ENCODE measurements at regions not wholly inside any gene's neighbourhood (a gene's known extent, or its start where the extent isn't known, plus 50 kb on each side); places are given as distances from the start of the nearest gene placed in this dataset.

- no peaks in the 10 kb centered on the region for H3K27me3 Mint-ChIP-seq
- no peaks in the 10 kb centered on the region for H3K9me3 Mint-ChIP-seq (ENCODE audit: insufficient read depth)
- no peak overlapping the region for H3K4me3 Mint-ChIP-seq
- H3K9me3 ChIP-seq (ENCODE audit: control extremely low read depth in 1 of 3, control insufficient read depth in 2 of 3, insufficient read depth in 1 of 3, low read length in 2 of 3): no peaks in the 10 kb centered on the region
- H2AFZ ChIP-seq (ENCODE audit: insufficient read depth, low read depth, low read length, poor library complexity, severe bottlenecking): no peak overlapping the region
- H3K27ac ChIP-seq (ENCODE audit: low read length in 2 of 2): no peak overlapping the region
- intact Hi-C loops (cut with micrococcal nuclease): no loop called here
- no peaks in the 10 kb centered on the region for H3K36me3 ChIP-seq (replicated peaks in 1 of 2; ENCODE audit: control extremely low read depth in 1 of 2, control insufficient read depth in 1 of 2, extremely low read depth in 1 of 2, insufficient read depth in 2 of 2, low read length in 1 of 2)
- no peak overlapping the region for H3K4me2 ChIP-seq (replicated peaks; ENCODE audit: low read depth, low read length, poor library complexity, severe bottlenecking)
- no peak overlapping the region for H3K27ac Mint-ChIP-seq
- ChIA-PET POLR2A (no interaction called here), CTCF (no interaction called here)
- TF ChIP-seq CTCF (IDR thresholded peaks at IDR 0.05) (no peak), EZH2 (IDR thresholded peaks at IDR 0.05; ENCODE audit: borderline replicate concordance, insufficient read depth, low read depth, low read length, poor library complexity, severe bottlenecking) (no peak)
- H3K4me3 ChIP-seq (ENCODE audit: control extremely low read depth in 1 of 5, extremely low read depth in 1 of 5, insufficient read depth in 1 of 5, low read depth in 2 of 5, low read length in 4 of 5): no peak overlapping the region
- H3K9ac ChIP-seq (ENCODE audit: low read length): no peak overlapping the region
- no peaks in the 10 kb centered on the region for H4K20me1 ChIP-seq (ENCODE audit: control insufficient read depth, insufficient read depth, low read length, poor library complexity, severe bottlenecking)
- no peaks in the 10 kb centered on the region for H3K27me3 ChIP-seq (replicated peaks in 1 of 4; ENCODE audit: control extremely low read depth in 1 of 4, control insufficient read depth in 3 of 4, insufficient read depth in 4 of 4, low read length in 3 of 4)
- H3K79me2 ChIP-seq (ENCODE audit: control insufficient read depth, insufficient read depth, low read length): no peaks in the 10 kb centered on the region
- DNase-seq (no peak), ATAC-seq (ENCODE audit: low read depth) (no peak)
- no peaks in the 10 kb centered on the region for H3K4me1 ChIP-seq (ENCODE audit: control insufficient read depth in 2 of 2, insufficient read depth in 2 of 2, low read length in 2 of 2)
- no CpG with 5 or more reads among the region's 2 CpGs for WGBS (ENCODE audit: insufficient coverage)
- H3K4me1 Mint-ChIP-seq: no peaks in the 10 kb centered on the region
Observed at GRCh38 chr7:119395024-119395423, 878.0 kb upstream of the KCND2 start.

GRCh38 chr7:119397156-119397555 is 875.8 kb upstream of the KCND2 start:
- H3K9me3 Mint-ChIP-seq (ENCODE audit: insufficient read depth): no peaks in the 10 kb centered on the region
- H3K27me3 ChIP-seq (replicated peaks in 1 of 4; ENCODE audit: control extremely low read depth in 1 of 4, control insufficient read depth in 3 of 4, insufficient read depth in 4 of 4, low read length in 3 of 4): no peaks in the 10 kb centered on the region
- no peaks in the 10 kb centered on the region for H3K9me3 ChIP-seq (ENCODE audit: control extremely low read depth in 1 of 3, control insufficient read depth in 2 of 3, insufficient read depth in 1 of 3, low read length in 2 of 3)
- no peak overlapping the region for H3K4me3 ChIP-seq (ENCODE audit: control extremely low read depth in 1 of 5, extremely low read depth in 1 of 5, insufficient read depth in 1 of 5, low read depth in 2 of 5, low read length in 4 of 5)
- no peak overlapping the region for H3K27ac Mint-ChIP-seq
- WGBS (ENCODE audit: insufficient coverage): 30% methylated on average over 2 of the region's 2 CpGs
- POLR2A ChIA-PET: no interaction called here
- no peak overlapping the region for H3K27ac ChIP-seq (ENCODE audit: low read length in 2 of 2)
- no peaks in the 10 kb centered on the region for H3K4me1 ChIP-seq (ENCODE audit: control insufficient read depth in 2 of 2, insufficient read depth in 2 of 2, low read length in 2 of 2)
- ATAC-seq (ENCODE audit: low read depth): no peak
- no peaks in the 10 kb centered on the region for H3K27me3 Mint-ChIP-seq
- no peak overlapping the region for H2AFZ ChIP-seq (ENCODE audit: insufficient read depth, low read depth, low read length, poor library complexity, severe bottlenecking)
- H3K4me1 Mint-ChIP-seq: no peaks in the 10 kb centered on the region
- intact Hi-C loops (cut with micrococcal nuclease): no loop called here
- H3K4me3 Mint-ChIP-seq: no peak overlapping the region
- no peaks in the 10 kb centered on the region for H3K79me2 ChIP-seq (ENCODE audit: control insufficient read depth, insufficient read depth, low read length)
- no peak overlapping the region for H3K4me2 ChIP-seq (replicated peaks; ENCODE audit: low read depth, low read length, poor library complexity, severe bottlenecking)
- DNase-seq: no peak
- no peak overlapping the region for H3K9ac ChIP-seq (ENCODE audit: low read length)
- CTCF ChIA-PET: no interaction called here
- H3K36me3 ChIP-seq (replicated peaks in 1 of 2; ENCODE audit: control extremely low read depth in 1 of 2, control insufficient read depth in 1 of 2, extremely low read depth in 1 of 2, insufficient read depth in 2 of 2, low read length in 1 of 2): no peaks in the 10 kb centered on the region
- TF ChIP-seq EZH2 (IDR thresholded peaks at IDR 0.05; ENCODE audit: borderline replicate concordance, insufficient read depth, low read depth, low read length, poor library complexity, severe bottlenecking): no peak
- no peak for TF ChIP-seq CTCF (IDR thresholded peaks at IDR 0.05)
- no peaks in the 10 kb centered on the region for H4K20me1 ChIP-seq (ENCODE audit: control insufficient read depth, insufficient read depth, low read length, poor library complexity, severe bottlenecking)
